ENCODE measurements at regions not wholly inside any gene's neighbourhood (a gene's known extent, or its start where the extent isn't known, plus 50 kb on each side); places are given as distances from the start of the nearest gene placed in this dataset.
A peak's percentile ranks its signal among the peaks of the same experiment; 100 is the strongest.

- TF ChIP-seq ZNF331 (CRISPR knock-in tag; IDR thresholded peaks at IDR 0.05; ENCODE audit: low read depth) = no peak
- TF ChIP-seq CREB1 (CRISPR knock-in tag; IDR thresholded peaks at IDR 0.05; ENCODE audit: low read depth) = no peak
Observed at GRCh38 chrX:112477653-112478052, 202.1 kb downstream of the LHFPL1 start (continued).

- Histone ChIP-seq H3K36me3 (ENCODE audit: insufficient read depth) (no peaks in the 10 kb centered on the region), H3K79me2 (replicated peaks; ENCODE audit: insufficient read depth) (no peaks in the 10 kb centered on the region), H3K27me3 (ENCODE audit: insufficient read depth) (no peaks in the 10 kb centered on the region), H3K4me1 (ENCODE audit: insufficient read depth) (no peaks in the 10 kb centered on the region), H3K4me3 (no peak overlapping the region), H4K20me1 (replicated peaks; ENCODE audit: insufficient read depth) (no peaks in the 10 kb centered on the region), H2AFZ (no peak overlapping the region), H3F3A (replicated peaks; ENCODE audit: low read depth) (no peaks in the 10 kb centered on the region), H3K9me2 (ENCODE audit: insufficient read depth) (no peaks in the 10 kb centered on the region), H3K27ac (ENCODE audit: low read depth) (no peak overlapping the region), H3K4me2 (no peak overlapping the region)
- no peak for TF ChIP-seq ETS1 (IDR thresholded peaks at IDR 0.05)
- TF ChIP-seq ZNF331 (CRISPR knock-in tag; IDR thresholded peaks at IDR 0.05; ENCODE audit: low read depth) = no peak
- no peak for TF ChIP-seq ZNF462 (CRISPR knock-in tag; IDR thresholded peaks at IDR 0.05)
- no peak for TF ChIP-seq JUNB (IDR thresholded peaks at IDR 0.05; ENCODE audit: unreplicated experiment)
- no peak overlapping the region for H3K4me3 Mint-ChIP-seq
- no peaks in the 10 kb centered on the region; the same call in 2 of the 3 replicates for H3K9me3 Mint-ChIP-seq
- peaks cover 2% of the 10 kb centered on the region for H3K27me3 Mint-ChIP-seq (ENCODE audit: insufficient read depth, low read depth, poor library complexity)
- no peaks in the 10 kb centered on the region for H3K36me3 Mint-ChIP-seq (ENCODE audit: low read depth)
- H3K4me1 Mint-ChIP-seq = peaks cover 5% of the 10 kb centered on the region; the same call in 2 of the 3 replicates
- no peak overlapping the region for H3K27ac Mint-ChIP-seq
- DNase-seq (ENCODE audit: low spot score) (peak; percentile 2), ATAC-seq (no peak)
Observed at GRCh38 chrX:112473654-112474053, 206.1 kb downstream of the LHFPL1 start.
